Right ventricle myocardium superior (tissue), 1 donor: ENCODE measurements at regions not wholly inside any gene's neighbourhood (a gene's known extent, or its start where the extent isn't known, plus 50 kb on each side); places are given as distances from the start of the nearest gene placed in this dataset.
A peak's percentile ranks its signal among the peaks of the same experiment; 100 is the strongest.
"Not testable (repeated sequence)": the region's sequence is repeated elsewhere in the genome, so short reads cannot be mapped to it uniquely, and the experiment has no call there.

ENCODE experiments used
- ATAC-seq: fragments of 200-7000 bp; cut with Tn5 transposase; one replicate; pipeline ENCODE4 v1.9.1; 2020; ENCODE audit warnings: mild to moderate bottlenecking; ENCODE audit not compliant: poor library complexity
- DNase-seq: peaks from one replicate; pipeline ENCODE4 v3.0.0-alpha.2; 2020
- intact Hi-C: fragments of 100-400 bp; cut with DNase I; formaldehyde crosslinking; loops from one replicate; pipeline ENCODE4 v1.11.2; 2022
- donor health status: DM: no; HTN: yes; CAD: no; lungs with severe emphysema.

- DNase-seq (no peak), ATAC-seq (no peak)
- intact Hi-C loops: no loop called here
Observed at GRCh38 chr6:97347111-97347510, 64.1 kb upstream of the MMS22L start.

GRCh38 chr6:97361286-97361685, 78.3 kb upstream of the MMS22L start:
- intact Hi-C loops: no loop called here
- DNase-seq (no peak), ATAC-seq (no peak)

- no peak for ATAC-seq
- intact Hi-C loops: no loop called here
- DNase-seq: no peak
Observed at GRCh38 chr6:97364327-97364726, 81.3 kb upstream of the MMS22L start.

GRCh38 chr6:97382071-97382470, 99.1 kb upstream of the MMS22L start:
- intact Hi-C loops, DNase-seq, ATAC-seq: not testable (repeated sequence)

- ATAC-seq (no peak), DNase-seq (no peak)
- intact Hi-C loops: no loop called here
Observed at GRCh38 chr6:97392735-97393134, 109.7 kb upstream of the MMS22L start.

- DNase-seq: no peak
- intact Hi-C loops: no loop called here
- ATAC-seq: peak; percentile 48
Observed at GRCh38 chr6:97394160-97394748, 111.2 kb upstream of the MMS22L start.

- ATAC-seq (no peak), DNase-seq (no peak)
- intact Hi-C loops: loop anchor here (2.0 kb wide), 1 partner anchor 210 kb away; no protein-coding TSS in a partner anchor
Observed at GRCh38 chr6:97396880-97397279, 113.9 kb upstream of the MMS22L start.

- no peak for DNase-seq
- intact Hi-C loops: no loop called here
- ATAC-seq: no peak
Observed at GRCh38 chr6:97399208-97399607, 116.2 kb upstream of the MMS22L start.

- intact Hi-C loops: no loop called here
- no peak for DNase-seq
- ATAC-seq: peak; percentile 46
Observed at GRCh38 chr6:97401533-97401932, 118.5 kb upstream of the MMS22L start.

GRCh38 chr6:97405818-97406409, 122.9 kb upstream of the MMS22L start:
- no peak for ATAC-seq
- intact Hi-C loops: no loop called here
- no peak for DNase-seq

GRCh38 chr6:97406633-97407032, 123.6 kb upstream of the MMS22L start:
- intact Hi-C loops: no loop called here
- DNase-seq (no peak), ATAC-seq (no peak)

- intact Hi-C loops: no loop called here
- DNase-seq: no peak
- no peak for ATAC-seq
Observed at GRCh38 chr6:97411610-97412009, 128.6 kb upstream of the MMS22L start.

- ATAC-seq (no peak), DNase-seq (no peak)
- intact Hi-C loops: no loop called here
Observed at GRCh38 chr6:97412511-97412910, 129.5 kb upstream of the MMS22L start.

GRCh38 chr6:97422171-97422570, 139.2 kb upstream of the MMS22L start:
- intact Hi-C loops: no loop called here
- DNase-seq (no peak), ATAC-seq (no peak)

- intact Hi-C loops: no loop called here
- no peak for DNase-seq
- no peak for ATAC-seq
Observed at GRCh38 chr6:97423190-97423589, 140.2 kb upstream of the MMS22L start.

GRCh38 chr6:97427648-97428047, 144.6 kb upstream of the MMS22L start:
- ATAC-seq (no peak), DNase-seq (no peak)
- intact Hi-C loops: no loop called here

- intact Hi-C loops: no loop called here
- ATAC-seq (no peak), DNase-seq (no peak)
Observed at GRCh38 chr6:97437087-97437486, 154.1 kb upstream of the MMS22L start.

- intact Hi-C loops: no loop called here
- no peak for DNase-seq
- ATAC-seq: no peak
Observed at GRCh38 chr6:97438011-97438671, 155.1 kb upstream of the MMS22L start.

GRCh38 chr6:97440590-97441176, 157.7 kb upstream of the MMS22L start:
- DNase-seq (no peak), ATAC-seq (no peak)
- intact Hi-C loops: no loop called here
